PC-9 (cell line): ENCODE measurements at regions not wholly inside any gene's neighbourhood (a gene's known extent, or its start where the extent isn't known, plus 50 kb on each side); places are given as distances from the start of the nearest gene placed in this dataset.

Source experiments
- BruUV-seq: library from RNA; stranded (reverse); fragments of 400-500 nt; replicated peaks from 2 replicates; lab custom pipeline; 2021; lab: Mats Ljungman, UMichigan
- CTCF ChIA-PET: fragments of 300-600 bp; sonication (Branson Sonifier 250); formaldehyde crosslinking; loops from one replicate; lab custom pipeline; 2022; ENCODE audit warnings: antibody characterized with exemption; lab: Charles Lee
- POLR2A ChIA-PET: fragments of 300-600 bp; sonication (Branson Sonifier 250); formaldehyde crosslinking; loops from one replicate; lab custom pipeline; 2022; ENCODE audit warnings: antibody characterized with exemption; ENCODE audit not compliant: unreplicated experiment; lab: Charles Lee
- DNase-seq, 2 experiments: peaks; one replicate each; pipeline versions ENCODE4 v3.0.0 to v3.0.0-alpha.2; 2015 to 2022; ENCODE audit warnings: mixed read lengths in 1 of 2
- H2AFZ ChIP-seq: fragments of 200-600 bp; sonication (generic); 2 replicates; pipeline ENCODE4 v1.8.1; 2017; ENCODE audit warnings: antibody characterized with exemption
- H3F3A ChIP-seq: fragments of 200-600 bp; sonication (generic); 2 replicates; pipeline ENCODE4 v1.8.1; 2017; ENCODE audit warnings: antibody characterized with exemption, mild to moderate bottlenecking, low read depth; ENCODE audit not compliant: insufficient read depth
- H3K27ac ChIP-seq: fragments of 200-600 bp; sonication (generic); 2 replicates; pipeline ENCODE4 v1.6.1; 2016; ENCODE audit warnings: mixed run types
- H3K27me3 ChIP-seq: fragments of 200-600 bp; sonication (generic); 2 replicates; pipeline ENCODE4 v1.6.1; 2016; ENCODE audit warnings: low read depth, mixed run types; ENCODE audit not compliant: insufficient read depth
- H3K36me3 ChIP-seq: fragments of 200-600 bp; sonication (generic); 2 replicates; pipeline ENCODE4 v1.6.1; 2016; ENCODE audit warnings: low read depth, mixed run types
- H3K4me1 ChIP-seq: fragments of 200-600 bp; sonication (generic); replicated peaks from 2 replicates; pipeline ENCODE4 v1.6.1; 2016; ENCODE audit warnings: mixed run types; ENCODE audit not compliant: insufficient read depth
- H3K4me2 ChIP-seq: fragments of 200-600 bp; sonication (generic); 2 replicates; pipeline ENCODE4 v1.6.1; 2017; ENCODE audit warnings: mixed run types
- H3K4me3 ChIP-seq: fragments of 200-600 bp; sonication (generic); 2 replicates; pipeline ENCODE4 v1.6.1; 2016; ENCODE audit warnings: mixed run types
- H3K79me2 ChIP-seq: fragments of 200-600 bp; sonication (generic); 2 replicates; pipeline ENCODE4 v1.6.1; 2017; ENCODE audit warnings: low read depth, mixed run types
- H3K9me2 ChIP-seq: fragments of 200-600 bp; sonication (generic); 2 replicates; pipeline ENCODE4 v1.8.1; 2017; ENCODE audit warnings: mild to moderate bottlenecking; ENCODE audit not compliant: insufficient read depth
- H3K9me3 ChIP-seq: fragments of 200-600 bp; sonication (generic); 2 replicates; pipeline ENCODE4 v1.8.1; 2016; ENCODE audit warnings: low read depth; ENCODE audit not compliant: insufficient read depth
- H4K20me1 ChIP-seq: fragments of 200-600 bp; sonication (generic); 2 replicates; pipeline ENCODE4 v1.8.1; 2017; ENCODE audit not compliant: insufficient read depth
- CTCF ChIP-seq: fragments of 200-600 bp; sonication (generic); conservative IDR thresholded peaks from 2 replicates; pipeline ENCODE4 v1.6.1; 2017; ENCODE audit warnings: mixed run types, antibody characterized with exemption, mild to moderate bottlenecking, moderate library complexity
- EZH2 ChIP-seq: fragments of 200-600 bp; sonication (generic); IDR thresholded peaks from 2 replicates; pipeline ENCODE4 v1.8.0; 2017; ENCODE audit warnings: antibody characterized with exemption, low read depth
- intact Hi-C: fragments of 100-400 bp; cut with micrococcal nuclease; formaldehyde crosslinking; loops from one replicate; pipeline ENCODE4 v1.10.0; 2022; ENCODE audit not compliant: unreplicated experiment

GRCh38 chr17:74088285-74088933 is 115.1 kb upstream of the RPL38 start:
- ChIA-PET POLR2A (no interaction called here), CTCF (no interaction called here)
- Histone ChIP-seq H3K27ac (no peak overlapping the region), H3K9me3 (0 out of 2 replicates have a peak, but pooled peaks cover 6% of the 10 kb centered on the region), H2AFZ (no peak overlapping the region), H3F3A (no peaks in the 10 kb centered on the region), H3K79me2 (no peaks in the 10 kb centered on the region), H3K4me1 (no peaks in the 10 kb centered on the region), H3K27me3 (peaks cover 70% of the 10 kb centered on the region), H3K4me2 (no peak overlapping the region), H4K20me1 (no peaks in the 10 kb centered on the region), H3K36me3 (no peaks in the 10 kb centered on the region), H3K9me2 (no peaks in the 10 kb centered on the region), H3K4me3 (no peak overlapping the region)
- no TSS peak for BruUV-seq
- TF ChIP-seq EZH2 (no peak), CTCF (no peak)
- intact Hi-C loops, result no loop called here
- no peak for DNase-seq

DNA sequence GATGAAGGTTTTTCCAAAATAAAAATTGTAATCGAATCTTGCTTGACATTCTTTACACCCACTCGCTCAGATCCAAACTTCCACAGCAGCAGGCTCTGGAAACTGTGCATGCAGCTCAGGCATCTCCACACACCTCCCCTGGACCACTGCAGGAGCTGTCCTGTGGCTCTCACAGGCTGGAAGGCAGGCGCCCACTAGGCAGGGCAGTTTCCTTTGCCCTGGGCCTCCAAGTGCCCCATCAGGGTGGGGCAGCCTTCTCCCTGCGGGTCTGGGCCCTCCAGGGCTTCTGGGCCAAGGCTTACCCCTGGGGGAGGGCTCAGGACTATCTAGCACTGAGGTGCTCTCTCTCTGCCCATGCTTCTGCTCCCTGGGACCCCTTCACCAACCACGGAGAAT is 114.5 kb upstream of the RPL38 start:
- H3K27me3 ChIP-seq, result peaks cover 70% of the 10 kb centered on the region
- no peak overlapping the region for H3K27ac ChIP-seq
- no peak overlapping the region for H2AFZ ChIP-seq
- no peaks in the 10 kb centered on the region for H3K9me2 ChIP-seq
- no peak for TF ChIP-seq CTCF
- no peak for TF ChIP-seq EZH2
- no peak for DNase-seq
- H3K4me3 ChIP-seq, result no peak overlapping the region
- H4K20me1 ChIP-seq, result no peaks in the 10 kb centered on the region
- CTCF ChIA-PET, result interaction anchor here (1.2 kb wide), 1 partner anchor 111 kb away, joined by 4 read pairs; no protein-coding TSS in a partner anchor
- H3K4me2 ChIP-seq, result no peak overlapping the region
- POLR2A ChIA-PET, result no interaction called here
- H3K9me3 ChIP-seq, result 0 out of 2 replicates have a peak, but pooled peaks cover 6% of the 10 kb centered on the region
- no peaks in the 10 kb centered on the region for H3K36me3 ChIP-seq
- H3F3A ChIP-seq, result no peaks in the 10 kb centered on the region
- intact Hi-C loops, result no loop called here
- no TSS peak for BruUV-seq
- H3K4me1 ChIP-seq, result no peaks in the 10 kb centered on the region
- H3K79me2 ChIP-seq, result no peaks in the 10 kb centered on the region

- Histone ChIP-seq H3K4me1 (no peaks in the 10 kb centered on the region), H3K4me3 (no peak overlapping the region), H3K4me2 (no peak overlapping the region), H3K36me3 (no peaks in the 10 kb centered on the region), H3K9me3 (0 out of 2 replicates have a peak, but pooled peaks cover 6% of the 10 kb centered on the region), H4K20me1 (no peaks in the 10 kb centered on the region), H3K27ac (no peak overlapping the region), H3K9me2 (no peaks in the 10 kb centered on the region), H3K79me2 (no peaks in the 10 kb centered on the region), H2AFZ (no peak overlapping the region), H3K27me3 (peaks cover 72% of the 10 kb centered on the region), H3F3A (no peaks in the 10 kb centered on the region)
- DNase-seq, result no peak
- POLR2A ChIA-PET, result no interaction called here
- BruUV-seq, result no TSS peak
- CTCF ChIA-PET, result interaction anchor here (1.2 kb wide), 1 partner anchor 110 kb away, joined by 4 read pairs; no protein-coding TSS in a partner anchor
- intact Hi-C loops, result no loop called here
- TF ChIP-seq EZH2 (no peak), CTCF (no peak)
Observed at GRCh38 chr17:74089380-74089779, 114.1 kb upstream of the RPL38 start.
